ENCODE measurements at regions not wholly inside any gene's neighbourhood (a gene's known extent, or its start where the extent isn't known, plus 50 kb on each side); places are given as distances from the start of the nearest gene placed in this dataset.
A peak's percentile ranks its signal among the peaks of the same experiment; 100 is the strongest.
"Not testable (repeated sequence)": the region's sequence is repeated elsewhere in the genome, so short reads cannot be mapped to it uniquely, and the experiment has no call there.

GRCh38 chr3:174540116-174540908 is 318.8 kb upstream of the NAALADL2 start:
- no peak for DNase-seq (ENCODE audit: low read depth)
- no peak for TF ChIP-seq CTCF (IDR thresholded peaks at IDR 0.05; ENCODE audit: low read length, missing control alignments)
- no peak overlapping the region for H3K4me3 ChIP-seq (replicated peaks; ENCODE audit: low read depth, low read length)

- DNase-seq (ENCODE audit: low read depth): peak; percentile 43
- H3K4me3 ChIP-seq (replicated peaks; ENCODE audit: low read depth, low read length): no peak overlapping the region
Observed at GRCh38 chr3:174541708-174542315, 317.3 kb upstream of the NAALADL2 start.

GRCh38 chr3:174547801-174548435 is 311.2 kb upstream of the NAALADL2 start:
- no peak for TF ChIP-seq CTCF (IDR thresholded peaks at IDR 0.05; ENCODE audit: low read length, missing control alignments)
- DNase-seq (ENCODE audit: low read depth): no peak
- no peak overlapping the region for H3K4me3 ChIP-seq (replicated peaks; ENCODE audit: low read depth, low read length)

More at GRCh38 chr3:174541708-174542315, 317.3 kb upstream of the NAALADL2 start:
- no peak for TF ChIP-seq CTCF (IDR thresholded peaks at IDR 0.05; ENCODE audit: low read length, missing control alignments)

- no peak overlapping the region for H3K4me3 ChIP-seq (replicated peaks; ENCODE audit: low read depth, low read length)
- TF ChIP-seq CTCF (IDR thresholded peaks at IDR 0.05; ENCODE audit: low read length, missing control alignments): no peak
- no peak for DNase-seq (ENCODE audit: low read depth)
Observed at GRCh38 chr3:174548841-174549623, 310.1 kb upstream of the NAALADL2 start.

GRCh38 chr3:174581558-174581957 is 277.6 kb upstream of the NAALADL2 start:
- no peak overlapping the region for H3K4me3 ChIP-seq (replicated peaks; ENCODE audit: low read depth, low read length)
- DNase-seq (ENCODE audit: low read depth): no peak
- no peak for TF ChIP-seq CTCF (IDR thresholded peaks at IDR 0.05; ENCODE audit: low read length, missing control alignments)

GRCh38 chr3:174583396-174583795 is 275.7 kb upstream of the NAALADL2 start:
- H3K4me3 ChIP-seq (replicated peaks; ENCODE audit: low read depth, low read length): no peak overlapping the region
- no peak for TF ChIP-seq CTCF (IDR thresholded peaks at IDR 0.05; ENCODE audit: low read length, missing control alignments)
- DNase-seq (ENCODE audit: low read depth): no peak

- not testable (repeated sequence) for H3K4me3 ChIP-seq (replicated peaks; ENCODE audit: low read depth, low read length); DNase-seq (ENCODE audit: low read depth)
Observed at GRCh38 chr3:174587137-174587536, 272.0 kb upstream of the NAALADL2 start.
